Suprapubic skin (tissue), 4 donors: ENCODE measurements at regions not wholly inside any gene's neighbourhood (a gene's known extent, or its start where the extent isn't known, plus 50 kb on each side); places are given as distances from the start of the nearest gene placed in this dataset.

Experiments used
- CTCF ChIP-seq, 2 donors: fragments of 200-600 bp in 1 of 2; fragments of 450-650 bp in 1 of 2; sonication (generic) in 1 of 2; IDR thresholded peaks; one replicate each; pipeline ENCODE4 v1.5.1; 2016 to 2019; ENCODE audit warnings: antibody characterized with exemption in 2 of 2, mild to moderate bottlenecking in 1 of 2, moderate library complexity in 1 of 2
- EP300 ChIP-seq: sonication (generic); formaldehyde crosslinking; IDR thresholded peaks from one replicate; pipeline ENCODE4 v1.6.1; 2017; ENCODE audit warnings: antibody characterized with exemption
- POLR2A ChIP-seq, 2 donors: fragments of 450-650 bp; IDR thresholded peaks; one replicate each; pipeline ENCODE4 v1.6.1; 2017; ENCODE audit warnings: antibody characterized with exemption in 2 of 2, mild to moderate bottlenecking in 2 of 2, moderate library complexity in 2 of 2
- POLR2AphosphoS5 ChIP-seq, 3 donors: sonication (generic); formaldehyde crosslinking; IDR thresholded peaks; one replicate each; pipeline ENCODE4 v1.6.1; 2017; ENCODE audit warnings: antibody characterized with exemption in 3 of 3

- no peak for TF ChIP-seq CTCF (IDR thresholded peaks at IDR 0.05)
- no peak for TF ChIP-seq POLR2A (IDR thresholded peaks at IDR 0.05)
- no peak for TF ChIP-seq POLR2AphosphoS5 (IDR thresholded peaks at IDR 0.05)
- no peak for TF ChIP-seq EP300
Measured at GRCh38 chr11:112871909-112872500, 89.2 kb upstream of the NCAM1 start.
